GM18909 (cell line): ENCODE measurements at regions not wholly inside any gene's neighbourhood (a gene's known extent, or its start where the extent isn't known, plus 50 kb on each side); places are given as distances from the start of the nearest gene placed in this dataset.
"Not testable (repeated sequence)": the region's sequence is repeated elsewhere in the genome, so short reads cannot be mapped to it uniquely, and the experiment has no call there.

ENCODE experiments used
- ATAC-seq: cut with Tn5 transposase; IDR thresholded peaks from one replicate; pipeline ENCODE4 v1.9.1; 2021; ENCODE audit warnings: mild to moderate bottlenecking; ENCODE audit not compliant: unreplicated experiment, poor library complexity

- no peak for ATAC-seq
Observed at GRCh38 chr5:87788416-87788815, 375.7 kb upstream of the CCNH start.

DNA sequence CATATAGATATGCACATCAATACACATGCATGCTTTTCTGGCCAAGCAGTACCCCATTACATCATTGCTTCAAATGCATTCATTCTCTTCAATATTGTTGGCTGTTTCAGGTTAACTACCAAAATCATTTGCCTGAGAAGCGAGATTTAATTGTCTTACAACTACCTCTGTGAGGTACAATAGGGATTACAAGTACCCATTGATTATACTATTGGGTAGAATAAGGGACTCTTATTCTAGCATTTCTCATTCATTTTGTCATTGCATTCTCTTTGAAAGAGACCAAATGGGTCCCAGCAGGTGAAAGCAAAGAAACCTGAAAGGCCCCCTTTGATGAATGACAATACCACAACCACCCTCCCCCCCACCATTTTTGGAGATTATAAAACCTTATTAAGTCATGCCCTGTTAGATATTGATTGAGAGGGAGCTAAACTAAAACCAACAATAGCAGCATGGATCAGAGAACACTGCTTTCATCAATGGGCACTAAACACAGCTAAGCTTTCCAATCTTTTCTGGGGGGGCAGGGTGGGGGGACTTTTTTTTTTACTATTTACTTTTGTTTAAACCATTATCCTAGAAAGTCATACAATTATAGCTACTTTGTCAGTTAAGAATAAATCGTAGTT, 375.0 kb upstream of the CCNH start:
- no peak for ATAC-seq

DNA sequence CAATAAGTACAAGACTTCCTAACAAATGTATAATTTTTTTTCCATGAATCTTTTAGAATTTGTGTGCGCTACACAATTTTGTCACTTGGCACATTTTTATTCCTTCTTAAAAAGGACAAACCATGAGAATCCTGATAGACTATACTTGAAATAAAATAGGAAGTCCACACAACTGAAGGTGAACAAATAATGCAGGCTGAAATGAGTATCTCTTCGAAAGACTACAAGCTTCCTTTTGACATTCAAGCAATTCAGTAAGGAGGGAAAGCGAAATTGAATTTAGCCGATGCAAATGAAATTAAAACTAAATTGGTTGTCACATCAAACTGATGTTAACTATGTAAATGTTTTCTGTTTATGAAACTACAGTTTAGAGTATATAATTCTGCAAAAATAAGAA, 374.4 kb upstream of the CCNH start:
- ATAC-seq = no peak

GRCh38 chr5:87786471-87786870, 373.7 kb upstream of the CCNH start:
- ATAC-seq = no peak

- no peak for ATAC-seq
Observed at GRCh38 chr5:87785554-87786335, 373.0 kb upstream of the CCNH start.

DNA sequence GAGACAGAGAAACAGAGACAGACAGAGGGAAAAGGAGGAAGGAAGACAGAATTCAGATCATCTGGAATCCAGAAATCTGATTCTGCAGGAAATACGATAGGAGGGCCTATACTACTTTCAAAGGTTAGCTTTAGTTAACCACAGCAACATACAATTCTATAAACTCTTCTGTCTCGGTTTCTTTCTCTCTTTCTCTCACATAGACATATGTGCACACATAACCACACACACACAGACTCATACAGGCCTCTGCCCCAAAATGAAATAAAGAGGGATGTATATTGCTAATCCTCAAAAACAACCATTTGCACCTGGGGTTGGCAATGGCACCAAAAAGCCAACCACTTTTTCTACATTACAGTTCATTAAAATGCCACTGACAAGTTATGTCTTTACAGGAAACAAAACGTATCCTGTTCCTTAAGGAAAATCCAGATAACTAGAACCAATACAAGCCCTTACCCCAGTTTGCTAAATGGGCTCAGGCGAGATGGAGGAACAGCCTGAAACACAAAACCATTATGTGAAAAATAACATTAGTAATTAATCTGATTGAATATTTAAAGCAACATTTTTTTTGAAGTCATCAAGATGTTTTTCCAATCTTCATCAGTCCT, 372.3 kb upstream of the CCNH start:
- no peak for ATAC-seq

GRCh38 chr5:87784311-87784710, 371.6 kb upstream of the CCNH start:
- no peak for ATAC-seq

GRCh38 chr5:87782916-87783315, 370.2 kb upstream of the CCNH start:
- ATAC-seq = no peak

GRCh38 chr5:87781976-87782375, 369.2 kb upstream of the CCNH start:
- ATAC-seq = no peak

DNA sequence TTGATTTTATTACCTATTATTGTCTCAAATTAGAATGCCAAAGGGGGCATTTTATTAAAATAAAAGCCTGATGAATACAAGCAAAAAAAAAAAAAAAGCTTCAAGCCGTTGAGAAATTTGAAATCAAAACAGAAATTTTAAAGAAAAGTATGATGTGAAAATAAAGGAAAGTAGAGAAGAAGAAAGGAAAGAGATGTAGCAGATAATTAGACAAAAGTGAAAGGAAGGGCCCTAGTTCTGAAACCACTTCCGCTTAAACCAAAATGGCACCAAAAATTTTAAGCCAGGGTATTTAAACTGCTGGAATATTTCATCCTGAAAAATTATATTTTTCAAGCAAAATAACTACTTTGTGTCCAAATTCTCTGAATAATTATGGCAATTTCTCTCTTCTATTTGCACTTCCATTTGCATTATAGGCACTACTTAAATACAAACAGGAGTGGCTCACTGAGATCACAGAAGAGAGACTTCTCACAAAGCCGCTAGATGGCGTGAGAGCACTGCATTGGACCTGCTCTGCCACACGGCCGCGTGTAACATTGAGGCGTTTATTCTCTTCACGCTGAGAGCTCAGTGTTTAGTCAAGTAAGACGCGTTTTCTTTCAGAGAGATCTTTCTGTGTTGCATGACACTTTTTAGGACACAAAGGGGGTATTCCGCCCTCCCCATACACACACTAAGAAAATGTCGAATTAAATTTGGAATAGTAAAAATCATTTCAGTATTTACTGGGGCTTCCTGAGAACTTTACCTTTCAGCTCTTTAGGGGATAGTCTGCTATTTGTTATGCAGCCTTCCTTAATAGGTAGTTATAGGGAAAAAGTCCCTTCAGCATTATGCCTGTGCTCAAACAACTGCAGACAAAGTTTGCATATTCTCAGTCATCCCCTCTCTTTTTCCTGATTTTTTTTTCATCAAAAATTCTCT, 368.4 kb upstream of the CCNH start:
- ATAC-seq = peak; percentile 100

DNA sequence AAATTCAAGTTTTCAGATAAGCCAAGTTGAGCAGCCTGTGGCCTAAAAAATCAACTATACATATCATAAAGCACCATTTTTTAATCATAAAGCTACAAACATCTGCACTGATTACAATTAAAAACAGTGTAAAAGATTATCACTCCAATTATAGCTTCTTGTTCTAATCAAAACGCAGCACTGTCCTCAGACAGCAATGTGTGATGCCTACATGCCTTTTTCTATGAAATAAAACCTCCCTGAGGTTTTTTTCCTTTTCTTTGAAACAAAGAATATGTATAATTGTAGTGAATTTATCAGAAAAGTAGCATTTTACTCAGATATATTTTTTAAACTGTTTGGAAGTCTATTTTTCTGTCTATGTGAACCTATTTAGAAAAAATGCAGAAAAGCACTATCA, 366.1 kb upstream of the CCNH start:
- ATAC-seq = no peak

GRCh38 chr5:87777877-87778276, 365.1 kb upstream of the CCNH start:
- no peak for ATAC-seq

GRCh38 chr5:87776785-87777184, 364.1 kb upstream of the CCNH start:
- no peak for ATAC-seq

GRCh38 chr5:87776302-87776701, 363.6 kb upstream of the CCNH start:
- ATAC-seq = not testable (repeated sequence)

DNA sequence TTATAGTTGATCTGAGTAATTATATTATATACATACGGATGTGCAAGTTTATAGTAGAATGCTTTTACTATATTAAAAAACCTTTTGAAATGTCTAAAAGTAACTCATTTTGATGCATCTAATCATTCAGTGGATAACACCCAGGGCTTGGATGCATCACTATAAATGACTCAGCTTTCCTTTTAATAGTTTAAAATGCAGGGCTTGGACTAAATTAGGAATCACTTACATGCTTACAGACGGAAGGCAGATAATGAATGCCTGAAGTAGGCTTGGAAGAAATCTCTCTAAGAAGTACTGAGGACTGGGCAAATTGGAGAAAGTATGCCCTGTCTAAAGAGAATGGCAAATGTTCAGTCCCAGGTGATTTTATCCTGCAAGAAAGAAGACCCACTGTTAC, 362.5 kb upstream of the CCNH start:
- no peak for ATAC-seq

GRCh38 chr5:87774804-87775203, 362.1 kb upstream of the CCNH start:
- ATAC-seq = no peak

GRCh38 chr5:87770601-87771121, 357.9 kb upstream of the CCNH start:
- no peak for ATAC-seq

DNA sequence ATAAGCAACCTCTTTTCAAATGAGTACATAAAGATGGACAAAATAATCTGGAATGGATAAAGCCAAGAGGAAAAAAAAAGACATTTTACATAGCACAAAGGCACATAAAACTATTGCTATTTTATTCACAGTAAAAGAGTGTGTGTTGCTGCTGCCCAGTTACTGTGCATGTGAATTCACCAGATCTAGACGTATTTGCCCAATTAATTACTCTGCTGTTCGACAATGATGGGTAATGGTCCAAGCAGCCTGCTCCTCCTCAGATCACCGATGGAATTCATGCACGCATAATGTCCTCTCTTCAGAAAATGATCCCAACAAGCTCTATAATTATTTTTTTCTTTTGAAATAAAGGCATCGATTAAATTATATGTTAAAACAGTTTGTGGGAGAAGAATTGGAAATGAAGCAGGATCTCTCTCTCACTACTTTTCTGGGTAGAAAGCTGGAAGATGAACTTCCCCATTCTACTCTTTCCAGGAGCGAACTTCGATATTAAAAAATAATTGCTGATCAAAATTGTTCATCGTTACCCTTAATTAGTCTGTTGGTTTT, 357.4 kb upstream of the CCNH start:
- ATAC-seq = no peak

GRCh38 chr5:87769157-87769556, 356.4 kb upstream of the CCNH start:
- no peak for ATAC-seq

DNA sequence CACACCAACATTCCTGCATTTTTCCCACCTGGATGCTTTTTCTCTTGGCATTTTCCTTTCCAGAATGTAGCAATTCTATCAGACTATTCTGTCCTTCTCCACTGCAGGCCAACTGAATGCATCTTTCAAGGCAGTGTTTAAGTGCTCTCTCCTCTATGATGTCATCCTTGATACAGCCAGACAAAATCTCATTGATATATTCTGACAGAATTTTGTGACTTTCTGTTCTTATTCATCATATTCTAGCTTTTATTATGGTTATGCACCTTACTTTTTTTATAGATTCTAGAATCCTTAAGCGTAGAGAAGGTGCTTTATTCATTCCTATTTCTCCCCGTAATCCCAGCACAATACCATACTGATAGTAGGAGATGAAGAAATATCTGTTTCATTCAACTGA, 355.5 kb upstream of the CCNH start:
- ATAC-seq = no peak
